ENCODE measurements at regions not wholly inside any gene's neighbourhood (a gene's known extent, or its start where the extent isn't known, plus 50 kb on each side); places are given as distances from the start of the nearest gene placed in this dataset.

- Histone ChIP-seq H3K4me1 (no peaks in the 10 kb centered on the region), H3K9me3 (no peaks in the 10 kb centered on the region), H3K36me3 (ENCODE audit: control insufficient read depth, insufficient read depth, low read length) (no peaks in the 10 kb centered on the region), H3K27me3 (replicated peaks; ENCODE audit: control insufficient read depth, insufficient read depth, low read length) (no peaks in the 10 kb centered on the region; the same call in 1 of the 2 replicates), H3K4me3 (ENCODE audit: low read depth, low read length) (no peak overlapping the region)
- Mint-ChIP-seq H3K4me3 (ENCODE audit: unreplicated experiment) (no peak overlapping the region), H3K4me1 (ENCODE audit: low read depth, unreplicated experiment) (no peaks in the 10 kb centered on the region), H3K36me3 (ENCODE audit: insufficient read depth, unreplicated experiment) (no peaks in the 10 kb centered on the region), H3K27me3 (ENCODE audit: insufficient read depth, unreplicated experiment) (peaks cover 13% of the 10 kb centered on the region), H3K27ac (ENCODE audit: unreplicated experiment) (no peak overlapping the region), H3K9me3 (ENCODE audit: unreplicated experiment) (no peaks in the 10 kb centered on the region)
- BruUV-seq (replicated peaks): no TSS peak
- no peak for DNase-seq
- intact Hi-C loops (cut with micrococcal nuclease; ENCODE audit: unreplicated experiment): no loop called here
- TF ChIP-seq, protein P1, sequence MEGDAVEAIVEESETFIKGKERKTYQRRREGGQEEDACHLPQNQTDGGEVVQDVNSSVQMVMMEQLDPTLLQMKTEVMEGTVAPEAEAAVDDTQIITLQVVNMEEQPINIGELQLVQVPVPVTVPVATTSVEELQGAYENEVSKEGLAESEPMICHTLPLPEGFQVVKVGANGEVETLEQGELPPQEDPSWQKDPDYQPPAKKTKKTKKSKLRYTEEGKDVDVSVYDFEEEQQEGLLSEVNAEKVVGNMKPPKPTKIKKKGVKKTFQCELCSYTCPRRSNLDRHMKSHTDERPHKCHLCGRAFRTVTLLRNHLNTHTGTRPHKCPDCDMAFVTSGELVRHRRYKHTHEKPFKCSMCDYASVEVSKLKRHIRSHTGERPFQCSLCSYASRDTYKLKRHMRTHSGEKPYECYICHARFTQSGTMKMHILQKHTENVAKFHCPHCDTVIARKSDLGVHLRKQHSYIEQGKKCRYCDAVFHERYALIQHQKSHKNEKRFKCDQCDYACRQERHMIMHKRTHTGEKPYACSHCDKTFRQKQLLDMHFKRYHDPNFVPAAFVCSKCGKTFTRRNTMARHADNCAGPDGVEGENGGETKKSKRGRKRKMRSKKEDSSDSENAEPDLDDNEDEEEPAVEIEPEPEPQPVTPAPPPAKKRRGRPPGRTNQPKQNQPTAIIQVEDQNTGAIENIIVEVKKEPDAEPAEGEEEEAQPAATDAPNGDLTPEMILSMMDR (IDR thresholded peaks at IDR 0.05; ENCODE audit: insufficient read depth in 1 of 2, low read depth in 1 of 2, low read length in 1 of 2, severe bottlenecking in 1 of 2, unreplicated experiment in 1 of 2): no peak
- ChIA-PET CTCF (no interaction called here), POLR2A (no interaction called here)
These were observed 322.6 kb upstream of the ACTBL2 start for GRCh38 chr5:57805170-57805569.

DNA sequence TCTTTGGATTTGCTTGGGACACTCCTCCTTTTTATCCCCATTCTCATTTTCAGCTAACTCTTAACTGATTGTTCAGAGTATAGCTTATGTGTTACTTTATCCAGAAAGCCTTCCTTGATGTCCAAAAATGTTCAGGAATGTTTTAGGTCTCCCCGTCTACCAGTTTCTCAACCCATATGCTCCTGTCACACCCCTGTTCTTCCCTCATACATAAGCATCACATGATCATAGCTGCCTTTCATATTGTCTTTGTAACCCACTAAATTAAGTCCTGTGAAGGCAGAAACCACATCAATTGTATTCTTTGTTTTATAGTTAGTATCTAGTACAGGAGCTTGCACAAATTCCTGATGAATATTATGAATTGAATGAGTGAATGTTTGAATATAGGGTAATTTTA, 321.9 kb upstream of the ACTBL2 start:
- BruUV-seq (replicated peaks): no TSS peak
- Histone ChIP-seq H3K4me3 (ENCODE audit: low read depth, low read length) (no peak overlapping the region), H3K36me3 (ENCODE audit: control insufficient read depth, insufficient read depth, low read length) (no peaks in the 10 kb centered on the region), H3K9me3 (no peaks in the 10 kb centered on the region), H3K27me3 (replicated peaks; ENCODE audit: control insufficient read depth, insufficient read depth, low read length) (no peaks in the 10 kb centered on the region; the same call in 1 of the 2 replicates), H3K4me1 (no peaks in the 10 kb centered on the region)
- POLR2A ChIA-PET: no interaction called here
- no peaks in the 10 kb centered on the region for H3K4me1 Mint-ChIP-seq (ENCODE audit: low read depth, unreplicated experiment)
- TF ChIP-seq, protein P1 (IDR thresholded peaks at IDR 0.05; ENCODE audit: insufficient read depth in 1 of 2, low read depth in 1 of 2, low read length in 1 of 2, severe bottlenecking in 1 of 2, unreplicated experiment in 1 of 2): no peak
- no peak for DNase-seq
- intact Hi-C loops (cut with micrococcal nuclease; ENCODE audit: unreplicated experiment): no loop called here
- H3K4me3 Mint-ChIP-seq (ENCODE audit: unreplicated experiment): no peak overlapping the region
- H3K27me3 Mint-ChIP-seq (ENCODE audit: insufficient read depth, unreplicated experiment): peaks cover 13% of the 10 kb centered on the region
- no peaks in the 10 kb centered on the region for H3K36me3 Mint-ChIP-seq (ENCODE audit: insufficient read depth, unreplicated experiment)
- H3K27ac Mint-ChIP-seq (ENCODE audit: unreplicated experiment): no peak overlapping the region
- CTCF ChIA-PET: no interaction called here
- no peaks in the 10 kb centered on the region for H3K9me3 Mint-ChIP-seq (ENCODE audit: unreplicated experiment)

GRCh38 chr5:57804007-57804444, 321.4 kb upstream of the ACTBL2 start:
- Histone ChIP-seq H3K36me3 (ENCODE audit: control insufficient read depth, insufficient read depth, low read length) (no peaks in the 10 kb centered on the region), H3K4me1 (no peaks in the 10 kb centered on the region), H3K9me3 (no peaks in the 10 kb centered on the region), H3K27me3 (replicated peaks; ENCODE audit: control insufficient read depth, insufficient read depth, low read length) (no peaks in the 10 kb centered on the region; the same call in 1 of the 2 replicates), H3K4me3 (ENCODE audit: low read depth, low read length) (no peak overlapping the region)
- BruUV-seq (replicated peaks): no TSS peak
- H3K9me3 Mint-ChIP-seq (ENCODE audit: unreplicated experiment): no peaks in the 10 kb centered on the region
- no peak overlapping the region for H3K4me3 Mint-ChIP-seq (ENCODE audit: unreplicated experiment)
- ChIA-PET POLR2A (no interaction called here), CTCF (no interaction called here)
- TF ChIP-seq, protein P1 (IDR thresholded peaks at IDR 0.05; ENCODE audit: insufficient read depth in 1 of 2, low read depth in 1 of 2, low read length in 1 of 2, severe bottlenecking in 1 of 2, unreplicated experiment in 1 of 2): no peak
- H3K27me3 Mint-ChIP-seq (ENCODE audit: insufficient read depth, unreplicated experiment): peaks cover 10% of the 10 kb centered on the region
- no peaks in the 10 kb centered on the region for H3K4me1 Mint-ChIP-seq (ENCODE audit: low read depth, unreplicated experiment)
- no peaks in the 10 kb centered on the region for H3K36me3 Mint-ChIP-seq (ENCODE audit: insufficient read depth, unreplicated experiment)
- no peak overlapping the region for H3K27ac Mint-ChIP-seq (ENCODE audit: unreplicated experiment)
- DNase-seq: no peak
- intact Hi-C loops (cut with micrococcal nuclease; ENCODE audit: unreplicated experiment): no loop called here
